GM12874 (cell line): ENCODE measurements at regions not wholly inside any gene's neighbourhood (a gene's known extent, or its start where the extent isn't known, plus 50 kb on each side); places are given as distances from the start of the nearest gene placed in this dataset.

ENCODE experiments used
- TF ChIP-seq, protein P1 (sequence below): IDR thresholded peaks from 2 replicates; pipeline ENCODE4 v1.5.1; 2011; ENCODE audit warnings: low read depth, mild to moderate bottlenecking, control low read depth, low read length, moderate library complexity; ENCODE audit not compliant: insufficient read depth

DNA sequence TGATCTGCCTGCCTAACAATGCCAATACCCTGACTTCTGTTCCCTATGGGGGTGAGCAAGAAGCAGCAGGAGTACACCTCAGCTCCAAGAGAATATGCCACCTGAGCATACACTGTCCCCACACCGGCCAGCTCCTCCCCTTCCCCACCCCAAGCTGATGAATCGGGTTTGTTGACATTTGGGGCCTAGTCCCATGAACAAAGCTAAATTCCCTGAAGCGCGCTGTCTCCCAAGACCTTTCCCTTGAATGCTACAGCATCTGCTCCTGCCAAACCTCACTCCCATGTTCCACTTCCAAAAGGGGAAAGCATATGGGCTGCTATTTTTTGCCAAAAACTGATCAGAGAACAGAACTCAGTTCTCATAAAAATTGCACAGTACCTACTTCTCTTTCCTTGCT, 220.4 kb upstream of the CAMK1G start:
- TF ChIP-seq, protein P1, sequence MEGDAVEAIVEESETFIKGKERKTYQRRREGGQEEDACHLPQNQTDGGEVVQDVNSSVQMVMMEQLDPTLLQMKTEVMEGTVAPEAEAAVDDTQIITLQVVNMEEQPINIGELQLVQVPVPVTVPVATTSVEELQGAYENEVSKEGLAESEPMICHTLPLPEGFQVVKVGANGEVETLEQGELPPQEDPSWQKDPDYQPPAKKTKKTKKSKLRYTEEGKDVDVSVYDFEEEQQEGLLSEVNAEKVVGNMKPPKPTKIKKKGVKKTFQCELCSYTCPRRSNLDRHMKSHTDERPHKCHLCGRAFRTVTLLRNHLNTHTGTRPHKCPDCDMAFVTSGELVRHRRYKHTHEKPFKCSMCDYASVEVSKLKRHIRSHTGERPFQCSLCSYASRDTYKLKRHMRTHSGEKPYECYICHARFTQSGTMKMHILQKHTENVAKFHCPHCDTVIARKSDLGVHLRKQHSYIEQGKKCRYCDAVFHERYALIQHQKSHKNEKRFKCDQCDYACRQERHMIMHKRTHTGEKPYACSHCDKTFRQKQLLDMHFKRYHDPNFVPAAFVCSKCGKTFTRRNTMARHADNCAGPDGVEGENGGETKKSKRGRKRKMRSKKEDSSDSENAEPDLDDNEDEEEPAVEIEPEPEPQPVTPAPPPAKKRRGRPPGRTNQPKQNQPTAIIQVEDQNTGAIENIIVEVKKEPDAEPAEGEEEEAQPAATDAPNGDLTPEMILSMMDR, result no peak

DNA sequence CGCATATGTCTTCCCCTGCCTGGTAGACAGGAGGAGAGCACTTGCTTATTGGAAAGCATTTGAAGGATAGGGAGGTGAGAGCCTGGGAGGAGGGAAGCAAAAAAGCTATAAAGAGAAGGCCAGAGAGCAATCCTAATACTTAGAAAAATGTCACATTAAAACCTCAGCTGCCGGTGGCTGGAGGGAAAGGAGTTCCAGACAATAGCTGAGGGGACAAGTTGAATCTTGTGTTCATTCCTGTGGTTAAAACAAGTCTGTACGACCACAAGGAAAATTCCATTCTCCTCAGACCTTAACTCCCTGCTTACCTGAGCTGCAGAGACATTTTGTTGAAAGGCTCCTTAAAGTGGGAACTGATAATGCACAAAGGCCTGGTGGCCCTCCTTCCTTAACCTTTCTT, 218.8 kb upstream of the CAMK1G start:
- TF ChIP-seq, protein P1, result no peak

DNA sequence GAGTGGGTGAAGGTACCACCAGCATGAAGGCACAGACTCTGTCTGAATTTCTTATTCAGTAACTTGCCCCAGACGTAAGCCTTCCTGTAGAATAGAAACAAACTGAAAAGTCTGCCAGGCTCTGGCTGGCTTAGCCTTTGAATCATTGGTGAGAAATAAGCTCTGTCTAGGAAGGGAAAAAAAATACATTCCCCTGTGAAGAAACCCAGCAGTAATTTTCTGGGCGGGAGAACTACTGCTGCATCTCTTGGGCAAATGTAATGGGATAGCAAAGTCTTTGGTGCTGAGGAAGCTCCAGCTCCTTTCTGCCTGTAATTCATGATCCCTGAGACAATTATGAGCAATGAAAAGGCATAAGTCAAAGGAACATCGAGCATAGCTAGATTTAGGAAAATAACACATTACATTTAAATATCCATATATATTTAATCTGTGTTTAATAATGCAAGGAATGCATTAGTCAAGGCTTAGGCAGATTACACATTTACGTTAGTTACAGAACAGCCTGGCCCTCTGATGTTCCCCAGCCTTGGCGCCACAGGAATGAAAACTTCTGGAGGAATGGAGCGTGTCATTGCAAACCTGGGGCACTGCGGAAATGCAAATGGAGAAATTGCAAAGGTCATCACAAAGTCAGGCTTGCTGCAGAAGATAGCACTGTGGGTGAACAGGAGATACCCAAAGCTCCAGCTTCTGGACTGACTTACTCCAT, 216.3 kb upstream of the CAMK1G start:
- TF ChIP-seq, protein P1, result no peak

DNA sequence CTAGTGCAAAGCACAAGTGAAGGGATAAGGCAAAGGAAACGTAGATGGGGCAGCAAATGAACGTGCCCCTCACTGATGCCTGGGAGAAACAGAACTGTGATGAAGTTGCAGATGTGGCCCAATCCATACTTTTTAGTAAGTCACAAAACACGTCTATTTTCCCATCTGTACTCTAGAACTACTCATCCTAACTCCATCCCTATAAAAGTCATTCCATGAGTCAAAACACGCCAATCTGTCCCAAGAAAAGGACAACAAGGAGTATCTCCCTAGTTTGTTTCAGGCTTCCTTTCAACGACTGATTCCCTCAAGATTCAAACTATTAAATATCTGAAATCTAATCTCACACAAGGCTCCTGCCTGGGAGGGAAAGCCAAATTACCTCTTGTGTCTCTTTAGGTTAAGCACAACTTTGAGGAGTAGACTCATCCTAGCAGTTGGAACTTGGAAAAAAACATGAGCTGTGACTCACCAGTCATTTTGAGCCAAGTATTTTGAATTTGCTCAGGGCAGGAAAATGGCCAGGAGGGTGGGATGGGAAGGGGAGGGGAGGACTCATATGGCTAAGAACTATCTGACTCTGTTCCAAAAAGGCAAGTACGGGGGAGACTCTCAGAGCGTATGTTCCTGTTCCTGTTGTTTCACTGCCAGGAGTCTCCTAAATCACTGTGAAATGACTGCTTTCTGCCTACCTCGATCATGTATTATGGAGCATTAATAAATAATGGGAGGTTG, 214.5 kb upstream of the CAMK1G start:
- TF ChIP-seq, protein P1, result no peak

DNA sequence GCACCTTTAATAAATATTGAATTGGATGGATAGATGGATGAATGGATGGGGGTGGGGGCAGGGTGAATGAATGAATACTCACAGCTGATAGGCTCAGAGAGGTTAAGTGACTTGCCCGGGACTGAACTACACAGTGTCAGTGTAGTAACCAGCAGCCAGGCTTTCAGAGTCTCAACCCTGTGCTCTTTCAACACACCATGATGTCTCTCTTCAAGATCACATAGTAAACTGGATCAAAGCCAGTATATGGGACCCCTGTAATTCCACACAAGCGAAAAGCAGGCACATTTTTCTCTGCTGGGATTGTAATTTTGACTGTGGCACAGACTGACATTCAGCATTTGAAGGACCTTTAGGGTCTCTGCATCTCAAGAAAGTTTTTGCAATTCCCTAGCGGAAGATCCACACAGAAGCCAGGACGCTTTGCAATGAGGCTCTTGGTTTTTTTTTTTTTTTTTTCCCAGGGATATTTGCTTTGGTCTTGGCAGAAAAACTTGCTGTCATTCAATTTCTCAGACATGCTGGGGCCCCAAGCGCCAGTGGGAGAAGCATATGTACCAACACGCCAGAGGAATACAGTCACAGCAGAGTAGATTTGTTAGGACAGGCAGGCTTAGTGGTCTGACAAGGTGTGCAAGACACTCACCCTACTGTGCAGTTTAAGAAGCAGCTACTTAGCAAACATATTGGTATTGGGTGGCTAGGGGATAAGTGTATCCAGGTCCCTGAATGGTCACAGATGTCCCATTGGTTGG, 213.1 kb upstream of the CAMK1G start:
- TF ChIP-seq, protein P1, result no peak

DNA sequence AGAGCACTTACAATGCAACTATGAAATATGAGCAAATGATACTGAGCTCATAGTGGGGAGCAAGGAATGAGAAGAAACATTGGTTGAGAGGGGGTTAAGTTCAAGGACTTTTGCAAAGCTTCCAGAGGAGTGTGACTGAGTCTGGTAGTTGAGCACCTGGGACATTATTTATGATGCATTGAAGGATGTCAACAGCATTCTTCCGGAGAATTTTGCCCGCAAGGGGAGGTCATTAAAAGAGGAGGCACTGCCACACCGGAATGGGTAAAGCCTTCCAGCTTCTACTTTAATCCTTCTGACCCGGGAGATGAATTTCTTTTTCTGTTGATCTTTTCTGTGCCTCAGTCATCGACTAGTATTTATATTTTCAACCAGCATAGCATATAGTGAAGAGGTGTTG, 208.4 kb upstream of the CAMK1G start:
- TF ChIP-seq, protein P1, result no peak

DNA sequence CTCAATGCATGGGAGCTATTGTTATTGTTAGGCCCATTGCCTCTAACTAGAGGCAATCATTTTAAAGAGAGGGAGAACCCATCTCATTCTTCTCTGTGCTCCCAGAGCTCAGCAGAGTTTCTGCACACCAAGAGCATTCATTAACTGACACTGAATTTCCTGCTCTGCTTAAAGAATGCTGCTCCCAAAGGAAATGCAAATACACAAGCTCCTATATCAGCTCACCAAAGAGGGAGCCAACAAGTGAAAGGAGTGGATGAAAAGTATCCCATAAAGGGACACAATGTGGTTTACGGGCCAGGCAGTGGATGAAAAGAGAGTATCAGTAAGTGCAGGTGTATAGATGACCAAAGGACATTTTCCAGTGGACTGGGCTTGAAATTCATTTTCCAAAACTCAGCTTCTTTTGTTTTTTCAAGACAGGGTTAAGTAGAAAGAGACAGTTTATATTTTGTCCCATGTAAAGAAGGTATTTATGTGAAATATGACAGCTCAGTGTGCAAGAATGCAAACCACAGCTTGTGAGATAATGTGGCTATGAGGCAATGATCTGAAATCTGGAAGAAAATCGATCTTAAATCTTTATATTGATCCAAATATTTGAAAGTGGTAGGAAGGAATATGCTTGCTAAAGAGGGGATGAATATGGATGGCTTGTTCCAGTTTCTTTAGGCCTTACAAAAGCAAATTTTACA, 207.7 kb upstream of the CAMK1G start:
- TF ChIP-seq, protein P1, result no peak
